GM21723 (cell line): ENCODE measurements at regions not wholly inside any gene's neighbourhood (a gene's known extent, or its start where the extent isn't known, plus 50 kb on each side); places are given as distances from the start of the nearest gene placed in this dataset.

Experiments
- ATAC-seq: cut with Tn5 transposase; IDR thresholded peaks from one replicate; pipeline ENCODE4 v1.9.1; 2021; ENCODE audit warnings: mild to moderate bottlenecking, moderate library complexity; ENCODE audit not compliant: unreplicated experiment

DNA sequence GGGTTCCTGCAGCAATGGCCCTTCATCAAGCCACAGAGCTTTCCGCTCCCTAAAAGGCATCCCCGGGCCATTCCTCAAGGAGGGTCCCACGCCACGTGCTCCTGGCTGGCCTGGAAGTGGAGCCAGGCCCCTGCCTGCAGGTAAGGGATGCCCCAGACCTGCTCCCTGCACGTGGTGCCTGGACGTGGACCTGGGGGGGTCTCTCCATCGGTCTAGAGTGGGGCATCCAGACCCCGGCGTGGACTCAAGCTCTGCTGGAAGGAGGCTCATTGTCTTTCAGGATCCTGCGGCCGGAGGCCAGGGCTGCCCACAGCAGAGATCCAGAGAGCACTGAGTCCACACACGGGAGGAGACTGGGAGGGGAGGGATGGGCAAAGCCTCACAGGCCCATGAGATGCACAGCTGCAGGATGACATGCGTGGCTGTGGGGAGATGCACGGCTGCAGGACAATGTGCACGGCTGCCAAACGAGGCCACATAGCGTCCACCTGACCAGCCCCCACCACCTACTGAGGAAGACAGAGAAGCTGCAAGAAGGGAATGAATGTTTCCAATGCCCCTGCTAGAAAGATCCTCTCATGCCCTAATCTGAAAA is 236.7 kb downstream of the BRD1 start:
- no peak for ATAC-seq

- ATAC-seq, result no peak
Observed at GRCh38 chr22:49590381-49590780, 237.3 kb downstream of the BRD1 start.

- no peak for ATAC-seq
Observed at GRCh38 chr22:49589811-49590210, 237.9 kb downstream of the BRD1 start.

- ATAC-seq, result no peak
Observed at GRCh38 chr22:49589301-49589700, 238.4 kb downstream of the BRD1 start.

- ATAC-seq, result no peak
Observed at GRCh38 chr22:49588739-49589138, 238.9 kb downstream of the BRD1 start.

- ATAC-seq, result no peak
Observed at GRCh38 chr22:49587987-49588386, 239.7 kb downstream of the BRD1 start.

DNA sequence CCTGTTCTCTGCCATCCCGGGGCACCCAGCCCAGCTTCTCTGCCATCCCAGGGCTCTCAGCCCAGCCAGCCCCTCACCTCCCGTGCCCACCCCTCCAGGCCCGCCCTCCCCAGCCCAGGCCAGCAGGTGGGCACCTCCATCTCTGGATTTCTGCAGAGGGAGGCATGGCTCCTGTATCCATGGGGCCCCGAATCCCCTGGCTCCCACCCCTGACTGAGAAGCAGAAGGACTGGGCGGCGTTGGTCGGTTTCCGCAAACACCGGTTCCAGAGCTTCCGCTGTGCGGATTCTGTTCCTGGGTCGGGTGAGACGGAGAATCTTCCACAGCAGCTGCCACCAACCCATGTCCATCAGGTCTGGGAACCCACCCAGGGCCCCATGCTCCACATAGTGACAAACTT is 240.3 kb downstream of the BRD1 start:
- ATAC-seq, result no peak

- no peak for ATAC-seq
Observed at GRCh38 chr22:49586873-49587272, 240.8 kb downstream of the BRD1 start.

- ATAC-seq, result no peak
Observed at GRCh38 chr22:49586244-49586748, 241.4 kb downstream of the BRD1 start.

GRCh38 chr22:49585461-49586243 is 242.0 kb downstream of the BRD1 start:
- no peak for ATAC-seq

DNA sequence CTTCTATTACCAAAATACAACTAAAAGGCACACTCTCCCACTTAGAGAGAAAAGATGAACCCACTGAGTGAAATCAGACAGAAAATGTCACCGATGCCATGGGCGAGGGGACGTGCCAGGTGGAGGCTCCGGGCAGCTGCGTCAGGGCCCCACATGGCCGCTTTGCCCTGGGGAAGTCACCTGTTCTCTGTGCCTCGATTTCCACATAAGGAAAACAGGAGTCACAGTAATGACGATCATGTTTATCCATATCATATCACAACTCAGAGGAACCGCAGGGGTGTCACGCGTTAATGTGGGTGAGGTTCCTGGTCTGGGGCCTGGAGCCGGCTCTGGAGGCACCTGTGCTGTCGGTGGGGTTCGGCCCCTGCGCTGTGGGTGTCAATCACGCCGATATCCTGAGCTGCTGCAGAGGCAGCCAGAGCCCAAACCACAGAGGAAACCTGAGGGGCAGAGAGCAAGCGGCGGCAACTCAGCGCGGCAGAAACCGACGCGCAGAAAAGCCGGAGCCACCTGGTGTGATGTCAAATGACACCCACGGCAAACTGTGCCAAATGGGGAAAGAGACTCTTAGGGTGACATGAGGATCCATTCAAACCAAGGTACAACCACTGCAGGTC is 243.7 kb downstream of the BRD1 start:
- ATAC-seq, result no peak

GRCh38 chr22:49583341-49583740 is 244.3 kb downstream of the BRD1 start:
- no peak for ATAC-seq

- no peak for ATAC-seq
Observed at GRCh38 chr22:49582678-49583077, 245.0 kb downstream of the BRD1 start.

- no peak for ATAC-seq
Observed at GRCh38 chr22:49582181-49582580, 245.5 kb downstream of the BRD1 start.

GRCh38 chr22:49580024-49580423 is 247.6 kb downstream of the BRD1 start:
- no peak for ATAC-seq

- no peak for ATAC-seq
Observed at GRCh38 chr22:49577168-49578060, 250.3 kb downstream of the BRD1 start.

DNA sequence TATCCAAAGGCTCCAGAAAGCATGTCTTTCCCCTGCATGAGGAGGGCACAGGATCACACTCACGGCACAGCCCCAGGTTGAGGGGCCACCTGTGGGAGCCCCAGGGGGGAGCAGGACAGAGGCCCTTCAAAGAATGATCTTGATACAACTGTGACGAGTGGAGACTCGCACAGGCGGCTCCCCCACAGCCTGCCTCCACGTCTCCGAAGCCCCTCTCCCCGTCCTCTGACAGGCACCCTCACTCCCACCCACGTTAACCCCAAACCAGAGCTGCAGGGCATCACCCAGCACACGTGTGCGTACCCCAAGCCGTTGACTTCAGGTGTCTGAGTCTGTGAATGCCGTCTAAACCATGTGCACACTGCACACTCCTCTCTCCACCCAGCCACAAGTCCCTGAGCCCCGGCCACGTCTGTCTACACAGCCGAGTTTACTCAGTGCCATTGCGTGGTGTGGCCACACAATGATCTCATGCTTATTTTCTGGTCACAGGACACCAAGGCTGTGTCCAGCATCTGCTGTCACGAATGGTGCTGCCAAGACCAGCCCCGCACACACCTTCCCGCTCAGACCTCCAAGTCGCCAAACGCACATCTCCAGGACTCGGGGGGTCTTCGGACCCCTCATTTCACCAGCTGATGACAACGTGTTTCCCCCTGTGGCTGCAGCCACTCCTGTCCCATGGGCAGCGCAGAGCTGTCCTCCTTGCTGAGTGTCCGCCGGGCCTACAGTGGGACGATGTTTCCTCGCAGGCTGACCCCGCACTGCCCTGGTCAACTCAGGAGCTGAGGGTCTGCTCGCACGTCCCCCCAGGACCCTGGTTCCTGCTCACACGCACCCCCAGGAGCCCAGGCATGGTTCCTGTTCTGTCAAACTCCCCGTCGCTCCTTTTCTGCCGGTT is 251.2 kb downstream of the BRD1 start:
- ATAC-seq, result no peak

GRCh38 chr22:49575703-49576081 is 252.0 kb downstream of the BRD1 start:
- ATAC-seq, result no peak

- ATAC-seq, result no peak
Observed at GRCh38 chr22:49574881-49575702, 252.6 kb downstream of the BRD1 start.
